Retinal pigment epithelial cell (primary cell): ENCODE measurements at regions not wholly inside any gene's neighbourhood (a gene's known extent, or its start where the extent isn't known, plus 50 kb on each side); places are given as distances from the start of the nearest gene placed in this dataset.

Experiments used
- DNase-seq: peaks from one replicate; pipeline ENCODE4 v3.0.0-alpha.2; 2010; ENCODE audit warnings: low read depth
- H3K4me3 ChIP-seq: 2 replicates; pipeline ENCODE4 v1.5.1; 2011; ENCODE audit warnings: mild to moderate bottlenecking, low read length, control low read depth, moderate library complexity
- CTCF ChIP-seq: conservative IDR thresholded peaks from 2 replicates; pipeline ENCODE4 v1.5.1; 2011; ENCODE audit warnings: low read depth, low read length, control low read depth, inconsistent platforms

GRCh38 chr9:108074900-108075299, 585.3 kb upstream of the KLF4 start:
- DNase-seq = no peak
- no peak overlapping the region for H3K4me3 ChIP-seq
- TF ChIP-seq CTCF = no peak

GRCh38 chr9:108073823-108074222, 584.3 kb upstream of the KLF4 start:
- no peak overlapping the region for H3K4me3 ChIP-seq
- TF ChIP-seq CTCF = no peak
- no peak for DNase-seq

- DNase-seq = no peak
- TF ChIP-seq CTCF = no peak
- no peak overlapping the region for H3K4me3 ChIP-seq
Measured at GRCh38 chr9:108072740-108073139, 583.2 kb upstream of the KLF4 start.

GRCh38 chr9:108070861-108071260, 581.3 kb upstream of the KLF4 start:
- DNase-seq = no peak
- TF ChIP-seq CTCF = no peak
- H3K4me3 ChIP-seq = no peak overlapping the region

- no peak overlapping the region for H3K4me3 ChIP-seq
- no peak for DNase-seq
- no peak for TF ChIP-seq CTCF
Measured at GRCh38 chr9:108069991-108070390, 580.4 kb upstream of the KLF4 start.

GRCh38 chr9:108062680-108063079, 573.1 kb upstream of the KLF4 start:
- no peak for DNase-seq
- H3K4me3 ChIP-seq = no peak overlapping the region
- TF ChIP-seq CTCF = no peak

- no peak for TF ChIP-seq CTCF
- no peak overlapping the region for H3K4me3 ChIP-seq
- no peak for DNase-seq
Measured at GRCh38 chr9:108060175-108060574, 570.6 kb upstream of the KLF4 start.
